HepG2 (cell line): ENCODE measurements at regions not wholly inside any gene's neighbourhood (a gene's known extent, or its start where the extent isn't known, plus 50 kb on each side); places are given as distances from the start of the nearest gene placed in this dataset.

Source experiments
- ATAC-seq: fragments of 200-7000 bp; cut with Tn5 transposase; 3 replicates; pipeline ENCODE4 v1.9.1; 2020; ENCODE audit warnings: mild to moderate bottlenecking, moderate library complexity
- BruUV-seq: library from RNA; stranded (reverse); fragments of 400-500 nt; replicated peaks from 2 replicates; lab custom pipeline; 2021; lab: Mats Ljungman, UMichigan
- CTCF ChIA-PET: fragments of 300-600 bp; formaldehyde crosslinking; extraction: SDS; loops from one replicate; lab custom pipeline; 2021; ENCODE audit warnings: low total read pairs, inconsistent platforms, low intra/inter-chr PET ratio; lab: Yijun Ruan, JAX
- POLR2A ChIA-PET: fragments of 350-600 bp; sonication (Branson Sonifier 250); formaldehyde crosslinking; loops from one replicate; lab custom pipeline; 2020; ENCODE audit warnings: antibody characterized with exemption, inconsistent platforms; lab: Yijun Ruan, JAX
- DNase-seq: peaks from one replicate; pipeline ENCODE4 v3.0.0-alpha.2; 2015; ENCODE audit warnings: low spot score
- FAIRE-seq: peaks from 3 replicates; lab custom pipeline; 2011; peaks lifted over from hg19 to GRCh38; lab: Jason Lieb, UNC
- H2AFZ ChIP-seq: one replicate; pipeline ENCODE4 v1.6.1; 2011; ENCODE audit warnings: low read length, inconsistent platforms
- H3K27ac ChIP-seq: fragments of 300-600 bp; 3 replicates; pipeline ENCODE4 v1.8.0; 2011; ENCODE audit warnings: mixed run types, mild to moderate bottlenecking, mixed read lengths, low read length, inconsistent platforms; ENCODE audit not compliant: insufficient read depth; ENCODE audit errors: extremely low read length
- H3K27me3 ChIP-seq, 2 experiments: fragments of 200-600 bp in 1 of 2; 2 replicates in 1 of 2; 3 replicates in 1 of 2; pipeline versions ENCODE4 v1.6.0 to v1.8.0; 2011; ENCODE audit warnings: low read length in 2 of 2, mild to moderate bottlenecking in 2 of 2, moderate library complexity in 2 of 2, inconsistent platforms in 1 of 2; ENCODE audit not compliant: insufficient read depth in 2 of 2, control insufficient read depth in 1 of 2
- H3K36me3 ChIP-seq, 2 experiments: fragments of 200-600 bp in 1 of 2; replicated peaks in 1 of 2; 2 replicates in 1 of 2; 3 replicates in 1 of 2; pipeline versions ENCODE4 v1.5.1 to v1.8.0; 2011; ENCODE audit warnings: low read length in 2 of 2, inconsistent platforms in 1 of 2; ENCODE audit not compliant: insufficient read depth in 2 of 2, control insufficient read depth in 1 of 2
- H3K4me1 ChIP-seq: 2 replicates; pipeline ENCODE4 v1.5.1; 2012; ENCODE audit warnings: low read length, inconsistent platforms; ENCODE audit not compliant: insufficient read depth
- H3K4me2 ChIP-seq: 2 replicates; pipeline ENCODE4 v1.6.0; 2011; ENCODE audit warnings: low read depth, low read length, inconsistent platforms
- H3K4me3 ChIP-seq, 3 experiments: fragments of 200-600 bp in 1 of 3; sonication (generic), shearing (Covaris generic) in 1 of 3; replicated peaks in 1 of 3; 2 replicates each; pipeline ENCODE4 v1.5.1; 2011 to 2016; ENCODE audit warnings: low read length in 3 of 3, inconsistent platforms in 2 of 3, low read depth in 2 of 3, mild to moderate bottlenecking in 2 of 3, control low read depth in 1 of 3, mixed read lengths in 1 of 3; ENCODE audit not compliant: insufficient read depth in 1 of 3
- H3K79me2 ChIP-seq: one replicate; pipeline ENCODE4 v1.6.1; 2011; ENCODE audit warnings: low read length, inconsistent platforms; ENCODE audit not compliant: insufficient read depth
- H3K9ac ChIP-seq: 2 replicates; pipeline ENCODE4 v1.6.0; 2011; ENCODE audit warnings: mild to moderate bottlenecking, low read depth, low read length, inconsistent platforms; ENCODE audit not compliant: insufficient read depth
- H3K9me3 ChIP-seq: 2 replicates; pipeline ENCODE4 v1.5.1; 2012; ENCODE audit warnings: mild to moderate bottlenecking, low read length
- H4K20me1 ChIP-seq: 2 replicates; pipeline ENCODE4 v1.6.0; 2011; ENCODE audit warnings: inconsistent platforms, mild to moderate bottlenecking, low read length, moderate library complexity; ENCODE audit not compliant: insufficient read depth
- CEBPB ChIP-seq: IDR thresholded peaks from 2 replicates; pipeline ENCODE4 v1.6.1; 2011; ENCODE audit warnings: low read depth, low read length, improper control_type of control experiment, borderline replicate concordance
- FUBP1 ChIP-seq: sonication (generic); formaldehyde crosslinking; IDR thresholded peaks from 2 replicates; pipeline ENCODE4 v1.5.1; 2020; ENCODE audit warnings: missing genetic modification reagents, mild to moderate bottlenecking, borderline replicate concordance
- GMEB1 ChIP-seq: sonication (generic); formaldehyde crosslinking; IDR thresholded peaks from 2 replicates; pipeline ENCODE4 v1.5.1; 2020; ENCODE audit warnings: missing genetic modification reagents, mild to moderate bottlenecking, borderline replicate concordance
- NAIF1 ChIP-seq: sonication (generic); formaldehyde crosslinking; IDR thresholded peaks from 2 replicates; pipeline ENCODE4 v1.5.0; 2020; ENCODE audit warnings: mild to moderate bottlenecking, missing genetic modification reagents, borderline replicate concordance
- NFE2L2 ChIP-seq: fragments of 150-350 bp; IDR thresholded peaks from 2 replicates; pipeline ENCODE4 v1.6.1; 2014; ENCODE audit warnings: low read length
- NR2F2 ChIP-seq: IDR thresholded peaks from 2 replicates; pipeline ENCODE4 v1.6.1; 2012; ENCODE audit warnings: low read depth, inconsistent platforms, borderline replicate concordance
- PTBP1 ChIP-seq: fragments of 200-400 bp; formaldehyde crosslinking; IDR thresholded peaks from 2 replicates; pipeline ENCODE4 v1.6.1; 2018; ENCODE audit warnings: low read length, low read depth; ENCODE audit not compliant: poor library complexity, severe bottlenecking
- REL ChIP-seq: sonication (generic); formaldehyde crosslinking; conservative IDR thresholded peaks from 2 replicates; pipeline ENCODE4 v1.8.0; 2022; ENCODE audit warnings: mild to moderate bottlenecking, missing genetic modification reagents, moderate library complexity
- RORA ChIP-seq: sonication (generic); formaldehyde crosslinking; IDR thresholded peaks from 2 replicates; pipeline ENCODE4 v1.5.0; 2020; ENCODE audit warnings: mild to moderate bottlenecking, missing genetic modification reagents, moderate library complexity
- SATB2 ChIP-seq: sonication (generic); formaldehyde crosslinking; IDR thresholded peaks from 2 replicates; pipeline ENCODE4 v1.5.0; 2020; ENCODE audit warnings: missing genetic modification reagents
- TAF1 ChIP-seq: sonication (generic); formaldehyde crosslinking; IDR thresholded peaks from 2 replicates; pipeline ENCODE4 v1.4.0; 2020; ENCODE audit warnings: missing genetic modification reagents
- TBX3 ChIP-seq: fragments of 450-650 bp; IDR thresholded peaks from 2 replicates; pipeline ENCODE4 v1.6.1; 2017; ENCODE audit warnings: antibody characterized with exemption, mild to moderate bottlenecking, inconsistent platforms, borderline replicate concordance
- TOPORS ChIP-seq: sonication (generic); formaldehyde crosslinking; IDR thresholded peaks from 2 replicates; pipeline ENCODE4 v1.8.0; 2023; ENCODE audit warnings: mild to moderate bottlenecking, missing genetic modification reagents
- ZNF160 ChIP-seq: sonication (generic); formaldehyde crosslinking; IDR thresholded peaks from 2 replicates; pipeline ENCODE4 v1.8.0; 2022; ENCODE audit warnings: mild to moderate bottlenecking, inconsistent platforms, missing genetic modification reagents
- ZNF224 ChIP-seq: sonication (generic); formaldehyde crosslinking; IDR thresholded peaks from 2 replicates; pipeline ENCODE4 v1.5.0; 2020; ENCODE audit warnings: mild to moderate bottlenecking, missing genetic modification reagents
- ZNF546 ChIP-seq: sonication (generic); formaldehyde crosslinking; conservative IDR thresholded peaks from 2 replicates; pipeline ENCODE4 v1.8.1; 2023; ENCODE audit warnings: mild to moderate bottlenecking, missing genetic modification reagents
- ZNF550 ChIP-seq: sonication (generic); formaldehyde crosslinking; IDR thresholded peaks from 2 replicates; pipeline ENCODE4 v1.4.0; 2020; ENCODE audit warnings: mild to moderate bottlenecking, missing genetic modification reagents, borderline replicate concordance
- ZNF580 ChIP-seq: IDR thresholded peaks from 2 replicates; pipeline ENCODE4 v1.6.1; 2016; ENCODE audit warnings: low read depth, borderline replicate concordance
- ZNF703 ChIP-seq: sonication (generic); formaldehyde crosslinking; IDR thresholded peaks from 2 replicates; pipeline ENCODE4 v1.5.1; 2020; ENCODE audit warnings: missing genetic modification reagents, mild to moderate bottlenecking, moderate library complexity, borderline replicate concordance
- ZNF766 ChIP-seq: sonication (generic); formaldehyde crosslinking; IDR thresholded peaks from 2 replicates; pipeline ENCODE4 v1.5.0; 2020; ENCODE audit warnings: missing genetic modification reagents, borderline replicate concordance
- WGBS: methylation state at CpG from one replicate; pipeline ENCODE4 v1.1.6; 2017; ENCODE audit warnings: low lambda C conversion rate; 5-methylcytosine and 5-hydroxymethylcytosine counted together
- in situ Hi-C: cut with HindIII; loops from 2 replicates; pipeline ENCODE4 v1.10.0; 2017; ENCODE audit warnings: low pct_unique_long_range_greater_than_20kb; ENCODE audit not compliant: extremely low pct_ligation_motif_present
- intact Hi-C: fragments of 100-400 bp; cut with micrococcal nuclease; formaldehyde crosslinking; loops from one replicate; pipeline ENCODE4 v1.10.0; 2022; ENCODE audit not compliant: unreplicated experiment

- no peak for TF ChIP-seq ZNF160 (CRISPR knock-in tag)
- no peak for TF ChIP-seq FUBP1 (CRISPR knock-in tag)
- no peak for TF ChIP-seq ZNF224 (CRISPR knock-in tag)
- TF ChIP-seq NR2F2 = no peak
These were observed 155.2 kb downstream of the ZNF365 start (continued) for GRCh38 chr10:62529396-62529795.

- Histone ChIP-seq H3K9ac (no peak overlapping the region), H3K79me2 (no peaks in the 10 kb centered on the region), H4K20me1 (no peaks in the 10 kb centered on the region), H2AFZ (no peak overlapping the region), H3K4me1 (no peaks in the 10 kb centered on the region), H3K27ac (no peak overlapping the region), H3K4me2 (no peak overlapping the region), H3K27me3 (no peaks in the 10 kb centered on the region), H3K36me3 (no peaks in the 10 kb centered on the region), H3K9me3 (no peaks in the 10 kb centered on the region), H3K4me3 (no peak overlapping the region)
- BruUV-seq = no TSS peak
- TF ChIP-seq CEBPB (no peak), GMEB1 (CRISPR knock-in tag) (no peak), ZNF703 (CRISPR knock-in tag) (no peak), NAIF1 (CRISPR knock-in tag) (no peak), RORA (CRISPR knock-in tag) (no peak), SATB2 (CRISPR knock-in tag) (no peak), NFE2L2 (no peak), TAF1 (CRISPR knock-in tag) (no peak), PTBP1 (no peak), ZNF550 (CRISPR knock-in tag) (no peak), ZNF766 (CRISPR knock-in tag) (no peak), TOPORS (CRISPR knock-in tag) (no peak), REL (no peak), TBX3 (no peak), ZNF546 (no peak), ZNF580 (no peak)
- ATAC-seq (no peak), DNase-seq (no peak), FAIRE-seq (no peak)
- 3% methylated on average over 2 of the region's 2 CpGs for WGBS
- in situ Hi-C loops (no loop called here), intact Hi-C loops (no loop called here)
- CTCF ChIA-PET = no interaction called here
- POLR2A ChIA-PET = no interaction called here
These were observed 159.9 kb downstream of the ZNF365 start for GRCh38 chr10:62534031-62534430.
